IMR-90 (cell line): ENCODE measurements at regions not wholly inside any gene's neighbourhood (a gene's known extent, or its start where the extent isn't known, plus 50 kb on each side); places are given as distances from the start of the nearest gene placed in this dataset.

ENCODE experiments used
- ATAC-seq: fragments of 200-7000 bp; cut with Tn5 transposase; 2 replicates; pipeline ENCODE4 v1.9.1; 2020; ENCODE audit warnings: low read depth, mild to moderate bottlenecking, moderate library complexity
- BruUV-seq: library from RNA; stranded (reverse); fragments of 400-500 nt; replicated peaks from 2 replicates; lab custom pipeline; 2021; lab: Mats Ljungman, UMichigan
- CTCF ChIA-PET: fragments of 300-600 bp; formaldehyde crosslinking; extraction: SDS; loops from one replicate; lab custom pipeline; 2021; ENCODE audit warnings: antibody characterized with exemption; lab: Yijun Ruan, JAX
- POLR2A ChIA-PET: fragments of 300-600 bp; sonication (Branson Sonifier 250); formaldehyde crosslinking; loops from one replicate; lab custom pipeline; 2022; ENCODE audit warnings: antibody characterized with exemption; ENCODE audit not compliant: unreplicated experiment; lab: Charles Lee
- DNase-seq: peaks from one replicate; pipeline ENCODE4 v3.0.0; 2013
- H2AFZ ChIP-seq: replicated peaks from 2 replicates; pipeline ENCODE3; 2013; ENCODE audit warnings: low read length, mild to moderate bottlenecking; ENCODE audit not compliant: poor library complexity
- H2AK5ac ChIP-seq: 2 replicates; pipeline ENCODE4 v1.6.1; 2013; ENCODE audit warnings: low read depth, low read length, inconsistent platforms
- H2AK9ac ChIP-seq: replicated peaks from 2 replicates; pipeline ENCODE3; 2013; ENCODE audit warnings: mild to moderate bottlenecking, low read depth, low read length, moderate library complexity; ENCODE audit not compliant: poor library complexity
- H2BK120ac ChIP-seq: 2 replicates; pipeline ENCODE4 v1.6.1; 2013; ENCODE audit warnings: low read depth, low read length, inconsistent platforms
- H2BK15ac ChIP-seq: 3 replicates; pipeline ENCODE4 v1.6.1; 2013; ENCODE audit warnings: low read depth, low read length, inconsistent platforms
- H2BK20ac ChIP-seq: 2 replicates; pipeline ENCODE4 v1.6.1; 2013; ENCODE audit warnings: low read depth, mild to moderate bottlenecking, inconsistent platforms, low read length, moderate library complexity
- H2BK5ac ChIP-seq: 2 replicates; pipeline ENCODE4 v1.6.1; 2013; ENCODE audit warnings: mild to moderate bottlenecking, low read depth, low read length, inconsistent platforms; ENCODE audit not compliant: poor library complexity, severe bottlenecking
- H3K14ac ChIP-seq: replicated peaks from 2 replicates; pipeline ENCODE4 v1.6.1; 2013; ENCODE audit warnings: low read depth, low read length, inconsistent platforms
- H3K18ac ChIP-seq: 2 replicates; pipeline ENCODE4 v1.6.1; 2013; ENCODE audit warnings: low read depth, low read length, control low read depth
- H3K23ac ChIP-seq: 2 replicates; pipeline ENCODE4 v1.6.1; 2013; ENCODE audit warnings: low read depth, low read length, inconsistent platforms
- H3K27ac ChIP-seq: 2 replicates; pipeline ENCODE4 v1.5.1; 2013; ENCODE audit warnings: mild to moderate bottlenecking, control low read depth, low read length; ENCODE audit not compliant: insufficient read depth
- H3K27me3 ChIP-seq: 2 replicates; pipeline ENCODE4 v1.6.1; 2013; ENCODE audit warnings: low read length; ENCODE audit not compliant: control insufficient read depth, insufficient read depth
- H3K36me3 ChIP-seq: 2 replicates; pipeline ENCODE4 v1.6.1; 2013; ENCODE audit warnings: low read length, mixed read lengths; ENCODE audit not compliant: control insufficient read depth, insufficient read depth
- H3K4ac ChIP-seq: 2 replicates; pipeline ENCODE4 v1.6.1; 2013; ENCODE audit warnings: low read depth, low read length, inconsistent platforms
- H3K4me1 ChIP-seq: 2 replicates; pipeline ENCODE4 v1.6.1; 2013; ENCODE audit warnings: low read length, mixed read lengths; ENCODE audit not compliant: control insufficient read depth, insufficient read depth
- H3K4me2 ChIP-seq: 2 replicates; pipeline ENCODE4 v1.6.1; 2013; ENCODE audit warnings: low read depth, mild to moderate bottlenecking, control low read depth, low read length, moderate library complexity
- H3K4me3 ChIP-seq: 2 replicates; pipeline ENCODE4 v1.5.1; 2013; ENCODE audit warnings: low read depth, mild to moderate bottlenecking, control low read depth, low read length, moderate library complexity; ENCODE audit not compliant: insufficient read depth
- H3K56ac ChIP-seq: 2 replicates; pipeline ENCODE4 v1.6.1; 2013; ENCODE audit warnings: low read length, inconsistent platforms; ENCODE audit not compliant: insufficient read depth; ENCODE audit errors: extremely low read depth
- H3K79me1 ChIP-seq, 2 experiments: 2 replicates each; pipeline ENCODE4 v1.6.1; 2013; ENCODE audit warnings: low read length in 2 of 2, inconsistent platforms in 1 of 2, low read depth in 1 of 2
- H3K9ac ChIP-seq: 2 replicates; pipeline ENCODE4 v1.6.1; 2013; ENCODE audit warnings: low read depth, low read length, control low read depth
- H3K9me1 ChIP-seq: 2 replicates; pipeline ENCODE4 v1.6.1; 2013; ENCODE audit warnings: low read length, inconsistent platforms; ENCODE audit not compliant: insufficient read depth
- H3K9me3 ChIP-seq: 2 replicates; pipeline ENCODE4 v1.6.1; 2013; ENCODE audit warnings: low read length; ENCODE audit not compliant: control insufficient read depth, insufficient read depth
- H4K20me1 ChIP-seq: 2 replicates; pipeline ENCODE4 v1.6.1; 2013; ENCODE audit warnings: low read length, inconsistent platforms; ENCODE audit not compliant: insufficient read depth
- H4K5ac ChIP-seq: 2 replicates; pipeline ENCODE4 v1.6.1; 2013; ENCODE audit warnings: mild to moderate bottlenecking, low read depth, low read length, control low read depth
- H4K8ac ChIP-seq, 2 experiments: 2 replicates each; pipeline ENCODE4 v1.6.1; 2013; ENCODE audit warnings: low read depth in 2 of 2, low read length in 2 of 2, control low read depth in 1 of 2, inconsistent platforms in 1 of 2
- H4K91ac ChIP-seq: 2 replicates; pipeline ENCODE4 v1.6.1; 2013; ENCODE audit warnings: low read depth, low read length, inconsistent platforms; ENCODE audit not compliant: insufficient read depth
- BHLHE40 ChIP-seq: fragments of 150-350 bp; IDR thresholded peaks from 2 replicates; pipeline ENCODE4 v1.6.1; 2016; ENCODE audit warnings: mild to moderate bottlenecking, low read depth, low read length
- CEBPB ChIP-seq: IDR thresholded peaks from 2 replicates; pipeline ENCODE4 v1.6.1; 2012; ENCODE audit warnings: low read depth, low read length, improper control_type of control experiment
- CHD1 ChIP-seq: IDR thresholded peaks from 2 replicates; pipeline ENCODE4 v1.6.1; 2012; ENCODE audit warnings: low read depth, low read length, improper control_type of control experiment
- CTCF ChIP-seq: conservative IDR thresholded peaks from 2 replicates; pipeline ENCODE4 v1.5.1; 2012; ENCODE audit warnings: mild to moderate bottlenecking, low read depth, low read length, improper control_type of control experiment
- ELK1 ChIP-seq: fragments of 150-350 bp; IDR thresholded peaks from 2 replicates; pipeline ENCODE4 v1.6.1; 2016; ENCODE audit warnings: low read depth, mild to moderate bottlenecking, low read length, moderate library complexity, borderline replicate concordance
- FOS ChIP-seq: fragments of 150-350 bp; IDR thresholded peaks from 2 replicates; pipeline ENCODE4 v1.6.1; 2016; ENCODE audit warnings: low read depth, low read length
- MAFK ChIP-seq: IDR thresholded peaks from 2 replicates; pipeline ENCODE4 v1.6.1; 2012; ENCODE audit warnings: low read depth, low read length, improper control_type of control experiment
- MAZ ChIP-seq: IDR thresholded peaks from 2 replicates; pipeline ENCODE4 v1.6.1; 2012; ENCODE audit warnings: low read depth, mild to moderate bottlenecking, low read length, improper control_type of control experiment, moderate library complexity, borderline replicate concordance
- MXI1 ChIP-seq: IDR thresholded peaks from 2 replicates; pipeline ENCODE4 v1.6.1; 2012; ENCODE audit warnings: low read depth, mild to moderate bottlenecking, low read length, moderate library complexity, borderline replicate concordance
- NFE2L2 ChIP-seq: fragments of 150-350 bp; IDR thresholded peaks from 2 replicates; pipeline ENCODE4 v1.6.1; 2016; ENCODE audit warnings: low read depth, mild to moderate bottlenecking, low read length
- POLR2A ChIP-seq: IDR thresholded peaks from 2 replicates; pipeline ENCODE4 v1.6.1; 2012; ENCODE audit warnings: mild to moderate bottlenecking, low read depth, low read length
- RAD21 ChIP-seq: IDR thresholded peaks from 2 replicates; pipeline ENCODE4 v1.6.1; 2012; ENCODE audit warnings: low read length, improper control_type of control experiment
- RCOR1 ChIP-seq: IDR thresholded peaks from 2 replicates; pipeline ENCODE4 v1.6.1; 2012; ENCODE audit warnings: mild to moderate bottlenecking, low read length, improper control_type of control experiment; ENCODE audit not compliant: insufficient replicate concordance
- RFX5 ChIP-seq: IDR thresholded peaks from 2 replicates; pipeline ENCODE4 v1.8.0; 2012; ENCODE audit warnings: low read depth, mild to moderate bottlenecking, low read length, moderate library complexity
- SMC3 ChIP-seq: fragments of 150-350 bp; IDR thresholded peaks from 2 replicates; pipeline ENCODE4 v1.6.1; 2016; ENCODE audit warnings: low read depth, mild to moderate bottlenecking, antibody characterized with exemption, low read length, moderate library complexity
- USF2 ChIP-seq: fragments of 150-350 bp; IDR thresholded peaks from 2 replicates; pipeline ENCODE4 v1.6.1; 2017; ENCODE audit warnings: mild to moderate bottlenecking, antibody characterized with exemption, low read length, low read depth
- WGBS, 2 experiments: methylation state at CpG; one replicate each; pipeline versions ENCODE4 v1.1.5 to v1.1.7; 2013; ENCODE audit warnings: missing lambda C conversion rate in 2 of 2; ENCODE audit not compliant: insufficient read length in 1 of 2; ENCODE audit errors: extremely low coverage in 2 of 2; 5-methylcytosine and 5-hydroxymethylcytosine counted together
- dilution Hi-C: fragments of 300-500 bp; cut with HindIII; formaldehyde crosslinking; loops from one replicate; pipeline ENCODE4 v1.14.3; 2018; ENCODE audit warnings: low sequenced_read_pairs; ENCODE audit not compliant: unreplicated experiment
- in situ Hi-C: fragments of 300-500 bp; cut with MboI; formaldehyde crosslinking; loops from 3 replicates; pipeline ENCODE4 v1.14.3; 2019; ENCODE audit warnings: low sequenced_read_pairs, inconsistent platforms, mixed read lengths
- intact Hi-C: fragments of 100-400 bp; cut with micrococcal nuclease; formaldehyde crosslinking; loops from 2 replicates; pipeline ENCODE4 v1.10.0; 2022

GRCh38 chr3:13939206-13939605 is 59.3 kb upstream of the WNT7A start:
- intact Hi-C loops (no loop called here), in situ Hi-C loops (no loop called here), dilution Hi-C loops (no loop called here)
- Histone ChIP-seq H3K36me3 (no peaks in the 10 kb centered on the region), H4K8ac (no peak overlapping the region), H3K27me3 (no peaks in the 10 kb centered on the region), H3K23ac (no peak overlapping the region), H3K14ac (no peak overlapping the region), H2BK15ac (no peak overlapping the region), H2AK5ac (no peak overlapping the region), H3K79me1 (no peaks in the 10 kb centered on the region), H2BK5ac (no peak overlapping the region), H4K5ac (no peak overlapping the region), H3K4ac (no peak overlapping the region), H3K56ac (no peak overlapping the region), H2BK120ac (no peak overlapping the region), H3K9ac (no peak overlapping the region), H3K9me1 (no peaks in the 10 kb centered on the region), H4K91ac (no peak overlapping the region), H3K9me3 (peaks cover 11% of the 10 kb centered on the region; the same call in 1 of the 2 replicates), H4K20me1 (no peaks in the 10 kb centered on the region), H3K4me1 (no peaks in the 10 kb centered on the region), H3K4me3 (no peak overlapping the region), H2AK9ac (no peak overlapping the region), H3K18ac (no peak overlapping the region), H2AFZ (no peak overlapping the region), H2BK20ac (no peak overlapping the region), H3K27ac (no peak overlapping the region), H3K4me2 (no peak overlapping the region)
- POLR2A ChIA-PET, result no interaction called here
- CTCF ChIA-PET, result no interaction called here
- DNase-seq, result no peak
- no peak for TF ChIP-seq CHD1
- no peak for TF ChIP-seq BHLHE40
- no peak for TF ChIP-seq RAD21
- TF ChIP-seq CTCF, result no peak
- TF ChIP-seq ELK1, result no peak
- TF ChIP-seq USF2, result no peak
- no peak for TF ChIP-seq NFE2L2
- no peak for TF ChIP-seq MAZ
- TF ChIP-seq POLR2A, result no peak
- no peak for TF ChIP-seq MXI1
- TF ChIP-seq CEBPB, result no peak
- no peak for TF ChIP-seq RCOR1
- no peak for TF ChIP-seq MAFK
- no peak for TF ChIP-seq FOS
- no peak for TF ChIP-seq SMC3
- TF ChIP-seq RFX5, result no peak
- WGBS, 2 experiments, result no CpG with 5 or more reads among the region's 4 CpGs
- ATAC-seq, result no peak
- BruUV-seq, result no TSS peak
